Stimulated activated naive CD4-positive, alpha-beta T cell treated with Interleukin-2 at 50 U/mL for 16 hours (primary cell): ENCODE measurements at regions not wholly inside any gene's neighbourhood (a gene's known extent, or its start where the extent isn't known, plus 50 kb on each side); places are given as distances from the start of the nearest gene placed in this dataset.

Experiments used
- DNase-seq: peaks from one replicate; lab custom pipeline; 2025; lab: John Stamatoyannopoulos, UW

DNA sequence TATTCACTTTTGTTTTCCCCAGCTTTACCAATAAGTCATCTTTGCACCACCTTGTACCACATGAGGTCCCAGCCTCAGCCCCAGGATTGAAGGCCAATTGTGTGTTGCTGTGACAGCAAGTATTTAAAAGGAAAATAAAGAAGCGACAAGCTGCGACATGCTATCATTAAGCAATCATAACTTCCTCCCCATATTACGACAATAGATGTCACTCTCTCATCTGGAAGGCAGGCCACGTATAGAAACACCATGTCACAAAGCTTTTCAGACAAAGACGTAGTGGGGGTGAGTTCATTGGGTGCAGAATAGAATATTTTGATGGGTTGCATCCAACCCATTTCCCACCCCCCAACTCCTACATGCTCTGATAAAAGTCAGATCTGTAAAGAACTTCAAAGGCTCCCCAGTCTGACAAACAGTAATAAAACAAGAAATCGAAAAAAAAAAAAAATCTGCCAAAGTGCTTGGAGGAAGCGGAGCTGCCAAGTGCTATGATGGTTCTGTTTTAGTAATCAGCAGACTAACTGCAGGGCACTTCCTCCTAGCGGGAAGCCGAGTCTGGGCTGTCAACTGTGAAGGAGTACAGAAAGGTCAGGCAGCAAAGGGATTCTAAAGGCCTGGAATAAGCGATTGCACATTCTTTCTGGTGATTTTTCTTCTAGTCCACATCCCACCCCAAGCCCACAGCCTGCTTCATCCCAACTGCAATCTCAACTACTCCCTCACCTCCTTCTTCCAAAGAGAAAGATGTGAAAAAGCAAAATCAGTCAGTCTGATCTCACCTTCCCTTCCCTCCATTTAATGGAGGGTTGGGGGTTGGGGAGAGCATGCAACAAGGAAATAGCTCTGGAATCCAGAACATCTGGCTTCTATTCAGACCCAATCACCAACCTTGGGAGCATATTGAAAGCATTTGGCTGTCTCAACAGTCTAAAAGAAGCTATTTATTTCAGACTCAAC is 131.4 kb upstream of the UBASH3B start:
- DNase-seq, result no peak

- no peak for DNase-seq
Measured at GRCh38 chr11:122521626-122522025, 133.9 kb upstream of the UBASH3B start.

DNA sequence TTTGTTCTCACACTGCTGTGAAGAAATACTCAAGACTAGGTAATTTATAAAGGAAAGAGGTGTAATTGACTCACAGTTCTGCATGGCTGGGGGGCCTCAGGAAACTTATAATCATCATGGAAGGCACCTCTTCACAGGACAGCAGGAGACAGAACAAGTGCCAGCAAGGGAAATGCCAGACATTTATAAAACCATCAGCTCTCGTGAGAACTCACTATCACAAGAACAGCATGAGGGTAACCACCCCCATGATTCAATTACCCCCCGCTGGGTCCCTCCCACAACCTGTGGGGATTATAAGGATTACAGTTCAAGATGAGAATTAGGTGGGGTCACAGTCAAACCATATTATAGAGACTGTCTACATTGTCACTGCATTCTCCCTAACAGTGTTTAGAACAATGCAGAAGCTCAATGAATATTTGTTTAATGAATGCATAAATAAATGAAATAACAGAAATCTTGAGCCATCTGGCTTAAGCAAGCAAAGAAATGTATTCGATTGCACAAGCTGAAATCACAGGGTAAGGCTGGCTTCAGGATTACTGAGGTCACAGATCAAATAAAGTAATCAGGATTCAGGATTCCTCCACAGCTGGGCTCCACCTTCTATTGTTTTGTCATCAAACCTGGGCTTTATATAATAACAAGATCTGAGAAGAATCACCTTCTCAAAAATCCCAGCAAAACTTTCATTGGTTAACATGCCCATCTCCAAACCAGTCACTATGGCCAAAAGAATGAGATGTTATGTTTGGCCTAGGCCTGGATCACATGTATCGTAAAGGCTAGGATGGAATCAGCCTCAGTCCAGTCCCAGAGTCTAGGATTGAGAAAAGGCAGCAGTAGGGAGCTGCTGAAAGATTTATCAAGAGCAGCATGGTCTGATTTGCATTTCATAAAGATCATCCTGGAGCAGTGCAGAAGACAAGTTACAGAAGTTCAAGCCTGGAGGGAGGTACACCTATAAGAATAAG is 137.8 kb upstream of the UBASH3B start:
- DNase-seq, result no peak

DNA sequence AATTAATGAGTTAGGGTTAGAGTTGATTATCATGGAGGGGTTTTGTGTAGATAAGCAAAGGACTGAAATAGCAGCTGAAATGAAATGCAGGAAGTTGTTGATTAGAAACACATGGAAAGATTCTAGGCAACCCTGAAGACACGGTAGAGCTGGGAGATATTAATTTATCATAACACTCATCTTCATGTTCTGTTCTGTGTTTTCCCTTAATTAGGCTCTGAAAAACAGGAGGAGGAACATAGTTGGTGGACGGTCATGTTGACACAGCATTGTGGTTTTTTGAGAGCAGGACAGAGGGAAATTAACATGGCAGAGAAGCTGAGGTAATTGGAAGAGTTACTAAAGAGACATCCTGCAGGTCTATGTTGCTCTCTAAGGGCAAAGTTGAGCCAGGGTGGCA is 138.8 kb upstream of the UBASH3B start:
- DNase-seq, result no peak

GRCh38 chr11:122513997-122514396 is 141.5 kb upstream of the UBASH3B start:
- DNase-seq, result no peak

GRCh38 chr11:122513328-122513727 is 142.2 kb upstream of the UBASH3B start:
- DNase-seq, result no peak

- DNase-seq, result no peak
Measured at GRCh38 chr11:122512688-122513087, 142.8 kb upstream of the UBASH3B start.

- DNase-seq, result no peak
Measured at GRCh38 chr11:122509899-122510298, 145.6 kb upstream of the UBASH3B start.

GRCh38 chr11:122509091-122509490 is 146.4 kb upstream of the UBASH3B start:
- no peak for DNase-seq

- peak; percentile 11 for DNase-seq
Measured at GRCh38 chr11:122505304-122506006, 150.1 kb upstream of the UBASH3B start.

DNA sequence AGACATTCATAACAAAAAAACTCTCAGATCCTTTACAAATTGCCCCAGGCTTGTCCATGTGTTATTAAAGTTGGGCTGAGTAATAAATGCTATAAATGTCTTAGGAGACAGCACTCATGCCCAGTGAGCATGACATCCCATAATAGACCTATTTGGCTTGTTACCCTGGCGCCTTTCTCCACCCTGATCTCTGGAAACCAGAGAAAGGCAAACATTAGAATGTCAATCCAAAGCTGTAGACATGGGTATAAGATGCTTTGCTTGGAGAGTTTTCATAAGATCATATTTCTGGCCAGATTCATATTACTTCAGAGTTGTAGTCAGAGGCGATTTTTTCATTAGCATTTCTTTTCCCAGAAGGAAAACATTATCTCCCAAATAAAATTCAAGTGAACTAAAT is 161.3 kb upstream of the UBASH3B start:
- DNase-seq, result no peak

- no peak for DNase-seq
Measured at GRCh38 chr11:122491509-122491908, 164.0 kb upstream of the UBASH3B start.

- DNase-seq, result no peak
Measured at GRCh38 chr11:122488892-122489706, 166.4 kb upstream of the UBASH3B start.

GRCh38 chr11:122487669-122488068 is 167.9 kb upstream of the UBASH3B start:
- no peak for DNase-seq

DNA sequence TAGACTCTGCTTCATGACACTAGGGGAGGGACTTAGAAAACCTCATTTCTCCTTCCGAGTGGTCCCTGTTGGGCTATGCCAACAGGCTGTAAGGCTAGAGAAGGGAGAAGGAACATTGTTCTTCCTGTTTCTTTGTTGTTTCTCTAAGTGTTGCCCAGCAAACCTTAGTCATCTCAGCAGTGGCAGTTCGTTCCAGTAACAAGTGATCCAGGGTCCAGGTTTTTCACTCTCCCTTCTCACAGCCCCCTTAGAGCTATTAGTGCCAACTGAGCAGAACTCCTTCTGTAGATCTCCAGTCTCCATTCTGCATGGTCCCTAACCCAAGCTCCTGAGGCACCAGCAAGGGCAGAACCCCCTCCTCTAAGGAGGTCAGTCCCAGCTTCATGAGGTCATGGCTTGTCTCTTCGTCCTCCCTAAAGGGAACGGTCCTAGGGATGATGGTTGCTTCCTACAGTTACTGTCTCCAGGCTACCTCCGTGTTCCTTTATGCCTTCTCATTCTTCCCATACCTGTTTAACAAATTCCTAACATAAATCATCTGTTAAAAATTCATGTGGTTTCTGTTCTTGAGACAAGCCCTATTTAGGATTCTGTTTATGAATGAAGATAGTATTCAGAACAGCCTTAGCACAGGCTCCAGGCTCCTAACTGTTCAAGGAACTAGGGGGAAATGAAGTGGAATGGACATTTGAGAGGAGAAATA is 168.6 kb upstream of the UBASH3B start:
- no peak for DNase-seq

GRCh38 chr11:122478986-122479385 is 176.5 kb upstream of the UBASH3B start:
- no peak for DNase-seq

DNA sequence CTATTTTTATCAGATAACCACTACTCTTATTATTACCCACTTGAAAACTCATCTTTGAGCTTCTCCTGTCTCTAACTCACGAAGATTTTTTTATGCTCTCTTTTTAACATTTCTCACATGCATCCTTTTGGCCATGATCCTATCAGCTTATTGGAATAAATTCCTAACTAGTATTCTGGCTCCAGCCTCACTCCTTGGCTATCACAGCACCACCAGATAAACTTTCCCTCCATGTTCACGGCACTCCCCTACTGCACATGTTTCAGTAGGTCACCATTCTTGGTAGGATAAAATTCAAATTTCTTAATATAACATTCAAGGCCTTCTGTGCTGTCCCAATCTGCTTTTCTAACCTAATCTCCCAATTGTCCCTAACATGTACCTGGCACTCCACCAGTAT is 186.6 kb upstream of the UBASH3B start:
- DNase-seq, result no peak

GRCh38 chr11:122463530-122463929 is 192.0 kb upstream of the UBASH3B start:
- DNase-seq, result no peak

DNA sequence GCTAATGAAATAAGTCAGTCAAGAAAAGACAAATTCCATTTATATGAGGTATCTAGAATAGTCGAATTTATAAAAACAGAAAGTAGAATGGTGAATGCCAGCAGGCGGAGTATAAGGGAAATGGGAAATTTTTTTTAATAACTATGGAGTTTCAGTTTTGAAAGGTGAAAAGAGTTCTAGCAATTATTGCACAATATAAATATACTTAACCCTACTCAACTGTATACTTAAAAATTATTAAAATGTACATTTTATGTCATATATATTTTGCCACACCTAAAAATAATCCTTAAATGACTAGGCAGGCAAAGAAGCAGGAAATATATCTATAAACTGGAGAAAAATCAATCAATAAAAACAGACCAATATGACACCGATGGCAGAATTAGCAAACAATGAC is 196.5 kb upstream of the UBASH3B start:
- DNase-seq, result no peak

DNA sequence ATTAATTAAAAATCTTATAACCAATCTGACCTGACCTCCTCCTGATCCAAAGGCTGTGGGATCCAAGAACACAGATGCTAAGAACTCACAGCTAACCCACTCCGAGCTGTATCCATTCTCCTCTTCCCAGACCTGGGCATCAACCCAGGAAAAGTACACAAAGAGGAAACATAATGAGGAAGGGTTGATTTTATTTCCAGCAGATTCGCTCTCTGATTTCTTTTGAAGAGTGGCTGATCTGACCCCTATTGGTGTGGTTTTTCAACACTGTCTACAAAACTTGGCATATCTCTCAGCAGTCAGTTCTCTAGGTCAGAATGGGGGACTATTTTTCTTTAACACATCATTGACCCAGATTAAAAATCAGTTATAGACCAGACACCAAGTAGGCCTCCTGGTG is 201.9 kb upstream of the UBASH3B start:
- no peak for DNase-seq

- no peak for DNase-seq
Measured at GRCh38 chr11:122451911-122452310, 203.6 kb upstream of the UBASH3B start.
